ENCODE measurements at regions not wholly inside any gene's neighbourhood (a gene's known extent, or its start where the extent isn't known, plus 50 kb on each side); places are given as distances from the start of the nearest gene placed in this dataset.
"Not testable (repeated sequence)": the region's sequence is repeated elsewhere in the genome, so short reads cannot be mapped to it uniquely, and the experiment has no call there.

DNA sequence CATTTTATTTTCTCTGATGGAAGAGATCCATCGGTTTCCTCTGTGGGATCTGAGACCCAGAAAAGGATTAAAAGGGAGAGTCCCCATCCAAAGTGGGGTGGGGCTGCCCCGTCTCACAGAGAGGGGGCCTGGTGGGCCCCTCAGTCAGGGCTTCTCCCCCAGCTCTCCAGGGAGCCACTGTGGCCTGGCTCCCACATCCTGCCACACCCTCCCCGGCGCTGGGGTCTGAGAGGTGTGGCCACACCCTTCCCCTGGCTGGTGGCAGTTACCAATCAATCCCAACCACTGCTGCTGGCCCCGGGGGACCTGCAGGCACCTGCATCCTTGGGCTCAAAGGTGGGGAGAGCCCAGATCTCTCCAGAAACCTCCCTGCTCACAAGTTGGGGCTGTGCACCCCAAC lies 161.8 kb upstream of the IQSEC1 start:
- TF ChIP-seq, protein P1, sequence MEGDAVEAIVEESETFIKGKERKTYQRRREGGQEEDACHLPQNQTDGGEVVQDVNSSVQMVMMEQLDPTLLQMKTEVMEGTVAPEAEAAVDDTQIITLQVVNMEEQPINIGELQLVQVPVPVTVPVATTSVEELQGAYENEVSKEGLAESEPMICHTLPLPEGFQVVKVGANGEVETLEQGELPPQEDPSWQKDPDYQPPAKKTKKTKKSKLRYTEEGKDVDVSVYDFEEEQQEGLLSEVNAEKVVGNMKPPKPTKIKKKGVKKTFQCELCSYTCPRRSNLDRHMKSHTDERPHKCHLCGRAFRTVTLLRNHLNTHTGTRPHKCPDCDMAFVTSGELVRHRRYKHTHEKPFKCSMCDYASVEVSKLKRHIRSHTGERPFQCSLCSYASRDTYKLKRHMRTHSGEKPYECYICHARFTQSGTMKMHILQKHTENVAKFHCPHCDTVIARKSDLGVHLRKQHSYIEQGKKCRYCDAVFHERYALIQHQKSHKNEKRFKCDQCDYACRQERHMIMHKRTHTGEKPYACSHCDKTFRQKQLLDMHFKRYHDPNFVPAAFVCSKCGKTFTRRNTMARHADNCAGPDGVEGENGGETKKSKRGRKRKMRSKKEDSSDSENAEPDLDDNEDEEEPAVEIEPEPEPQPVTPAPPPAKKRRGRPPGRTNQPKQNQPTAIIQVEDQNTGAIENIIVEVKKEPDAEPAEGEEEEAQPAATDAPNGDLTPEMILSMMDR (IDR thresholded peaks at IDR 0.05; ENCODE audit: insufficient read depth, low read length), result no peak

DNA sequence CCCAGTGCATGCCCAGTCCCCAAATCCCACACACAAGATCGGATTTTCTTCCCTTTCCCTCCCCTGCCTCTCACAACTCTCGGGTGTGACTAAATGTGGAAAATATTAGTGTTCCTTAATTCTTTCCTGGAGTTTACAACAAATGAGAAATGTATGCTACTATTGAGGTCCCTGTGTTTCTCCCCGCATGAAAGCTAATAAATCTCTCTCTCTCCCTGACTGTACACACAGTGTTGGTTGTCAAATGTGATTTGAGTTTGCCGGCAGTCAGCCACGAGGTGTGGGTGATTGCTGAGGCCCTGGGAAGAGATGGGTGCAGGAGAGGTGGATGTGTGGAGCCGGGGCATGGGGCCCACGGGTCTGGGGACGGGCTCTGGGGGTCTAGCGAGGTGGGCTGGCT lies 161.4 kb upstream of the IQSEC1 start:
- H3K4me3 ChIP-seq (ENCODE audit: low read depth, low read length), result no peak overlapping the region
- DNase-seq (ENCODE audit: low read depth), result no peak
- TF ChIP-seq, protein P1 (IDR thresholded peaks at IDR 0.05; ENCODE audit: insufficient read depth, low read length), result no peak

More for the DNA sequence above, 161.8 kb upstream of the IQSEC1 start:
- no peak for DNase-seq (ENCODE audit: low read depth)
- H3K4me3 ChIP-seq (ENCODE audit: low read depth, low read length), result no peak overlapping the region

DNA sequence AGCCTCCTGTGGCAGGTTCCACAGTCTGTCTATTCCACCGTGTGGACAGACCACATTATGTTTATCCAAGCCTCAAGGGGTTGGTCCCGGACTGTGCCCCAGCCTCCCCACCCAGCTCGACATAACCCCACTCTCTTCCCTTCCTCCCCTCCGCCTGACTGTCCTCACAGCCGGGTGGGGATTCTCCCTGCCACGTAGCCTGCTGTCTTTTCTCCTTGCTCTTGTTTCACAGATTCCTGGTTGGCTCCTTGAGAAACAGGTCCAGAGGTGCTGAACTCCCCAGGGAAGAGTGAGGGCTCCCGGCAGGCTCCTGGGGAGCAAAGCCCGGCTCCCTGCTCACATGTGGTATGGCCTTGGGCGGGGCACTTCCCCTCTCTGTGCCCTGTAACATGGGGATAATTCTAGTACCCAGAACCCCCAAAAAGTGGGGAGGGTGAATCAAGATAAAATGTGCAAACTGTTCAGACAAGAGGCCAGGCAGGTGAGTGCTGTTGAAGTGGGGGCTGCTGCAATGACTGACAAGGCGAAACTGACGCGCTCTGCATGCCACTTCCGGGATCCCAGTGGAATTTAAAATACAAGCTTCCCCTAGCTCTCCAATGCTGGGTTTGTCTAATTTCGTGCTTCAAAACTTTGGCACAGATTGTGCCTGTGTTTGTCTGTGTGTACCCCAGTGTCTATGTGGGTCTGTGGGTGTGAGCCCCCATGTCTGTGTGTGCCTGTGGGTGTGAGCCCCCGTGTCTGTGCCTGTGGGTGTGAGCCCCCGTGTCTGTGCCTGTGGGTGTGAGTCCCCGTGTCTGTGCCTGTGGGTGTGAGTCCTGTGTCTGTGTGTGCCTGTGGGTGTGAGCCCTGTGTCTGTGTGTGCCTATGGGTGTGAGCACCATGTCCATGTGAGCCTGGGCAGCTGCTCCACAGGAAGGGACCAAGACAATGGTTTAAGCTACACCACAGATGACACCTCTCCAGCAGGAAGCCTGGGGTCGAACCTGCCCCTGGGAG lies 160.6 kb upstream of the IQSEC1 start:
- no peak for DNase-seq (ENCODE audit: low read depth)
- TF ChIP-seq, protein P1 (IDR thresholded peaks at IDR 0.05; ENCODE audit: insufficient read depth, low read length), result no peak

DNA sequence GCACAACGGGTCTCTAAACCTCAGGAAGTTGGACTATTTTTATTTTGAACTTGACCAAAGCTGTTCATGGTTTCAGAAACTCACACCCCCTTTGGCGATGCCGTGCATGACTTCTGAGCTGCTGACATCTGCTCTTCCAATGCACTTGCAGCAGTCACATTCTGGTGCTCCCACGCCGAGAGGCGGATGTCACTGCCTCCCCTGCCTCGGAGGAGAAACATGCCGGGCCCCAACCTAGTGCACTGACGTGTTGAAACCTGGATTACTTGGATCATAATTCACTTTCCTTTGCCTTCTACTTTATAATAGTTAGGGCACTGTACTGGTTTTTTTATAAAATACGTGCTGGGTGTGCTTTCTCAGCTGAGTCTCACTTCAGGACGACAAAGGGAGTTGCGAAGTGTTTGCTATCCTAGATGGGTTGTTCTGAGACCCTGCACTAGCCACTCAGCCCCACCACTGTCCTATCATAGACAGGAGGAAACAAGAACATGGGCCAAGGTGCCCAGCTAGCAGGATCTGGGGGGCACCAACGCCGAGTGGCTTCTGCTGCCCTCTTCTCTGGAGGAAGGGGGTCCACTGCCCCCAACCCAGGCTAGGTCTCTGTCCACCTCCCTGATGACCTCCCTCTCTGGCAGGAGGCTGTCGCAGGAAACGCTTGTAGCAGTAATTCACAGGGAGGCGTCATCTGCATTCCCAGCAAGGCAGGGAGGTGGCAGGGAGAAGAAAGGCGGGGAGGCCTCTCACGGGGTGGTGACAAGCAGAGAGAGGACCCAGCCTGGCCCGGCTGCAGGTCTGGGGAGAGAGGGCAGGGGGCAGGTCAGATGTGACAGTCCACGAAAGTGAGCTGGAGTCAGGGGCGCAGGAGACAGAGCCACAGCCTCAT lies 158.8 kb upstream of the IQSEC1 start:
- TF ChIP-seq, protein P1 (IDR thresholded peaks at IDR 0.05; ENCODE audit: insufficient read depth, low read length), result no peak
- DNase-seq (ENCODE audit: low read depth), result no peak
- no peak overlapping the region for H3K4me3 ChIP-seq (ENCODE audit: low read depth, low read length)

More for the DNA sequence above, 160.6 kb upstream of the IQSEC1 start:
- no peak overlapping the region for H3K4me3 ChIP-seq (ENCODE audit: low read depth, low read length)

DNA sequence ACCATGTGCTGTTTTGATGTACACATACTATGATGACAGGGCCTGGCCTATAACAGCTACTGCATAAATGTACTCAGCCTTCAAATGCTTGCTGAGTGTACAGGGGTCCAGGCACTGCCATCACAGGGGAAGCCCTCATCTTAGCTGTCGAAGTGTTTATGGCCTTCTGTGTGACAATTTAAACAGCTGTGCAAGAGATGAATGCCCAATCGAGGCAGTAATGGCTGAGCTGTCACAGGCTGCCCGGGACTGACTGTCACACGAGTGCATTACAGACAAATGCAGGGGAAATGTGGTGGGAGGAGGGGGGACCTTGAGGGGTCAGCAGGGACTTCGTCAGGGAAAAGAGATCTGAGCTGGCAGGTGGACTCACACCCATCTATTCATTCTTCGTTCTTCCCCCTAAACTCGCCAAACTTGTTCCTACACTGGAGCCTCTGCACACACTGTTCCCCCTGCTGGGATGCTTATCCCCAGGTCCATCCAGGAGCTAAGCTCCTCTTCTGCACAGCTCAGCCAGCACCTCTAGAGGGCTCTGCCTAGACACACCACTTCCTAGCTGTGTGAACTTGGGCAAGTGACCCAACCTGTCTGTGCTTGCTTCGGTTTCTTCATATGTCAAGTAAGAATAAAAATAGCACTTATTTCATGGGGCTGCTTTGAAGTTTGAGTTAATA lies 156.2 kb upstream of the IQSEC1 start:
- DNase-seq (ENCODE audit: low read depth), result peak; percentile 12
- TF ChIP-seq, protein P1 (IDR thresholded peaks at IDR 0.05; ENCODE audit: insufficient read depth, low read length), result peak; percentile 40
- H3K4me3 ChIP-seq (ENCODE audit: low read depth, low read length), result no peak overlapping the region

DNA sequence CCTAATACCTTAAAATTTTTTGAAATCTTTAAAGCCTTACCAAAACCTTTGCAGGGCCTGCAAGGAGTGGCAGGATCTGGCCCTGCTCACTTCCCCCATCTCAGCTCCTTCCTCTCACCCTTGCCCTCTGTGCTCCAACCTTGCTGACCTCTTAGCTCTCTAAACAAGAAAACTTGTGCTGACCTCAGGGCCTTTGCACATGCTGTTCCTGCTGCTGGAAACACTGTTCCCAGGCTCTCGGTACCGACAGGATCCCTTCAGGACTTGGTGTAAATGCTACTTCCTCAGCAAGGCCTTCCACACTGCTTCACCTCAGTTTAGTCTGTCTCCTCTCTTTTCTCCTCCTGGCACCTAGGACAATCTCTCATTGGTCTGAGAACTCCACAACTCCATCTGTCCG lies 155.4 kb upstream of the IQSEC1 start:
- no peak overlapping the region for H3K4me3 ChIP-seq (ENCODE audit: low read depth, low read length)
- no peak for DNase-seq (ENCODE audit: low read depth)
- TF ChIP-seq, protein P1 (IDR thresholded peaks at IDR 0.05; ENCODE audit: insufficient read depth, low read length), result no peak

DNA sequence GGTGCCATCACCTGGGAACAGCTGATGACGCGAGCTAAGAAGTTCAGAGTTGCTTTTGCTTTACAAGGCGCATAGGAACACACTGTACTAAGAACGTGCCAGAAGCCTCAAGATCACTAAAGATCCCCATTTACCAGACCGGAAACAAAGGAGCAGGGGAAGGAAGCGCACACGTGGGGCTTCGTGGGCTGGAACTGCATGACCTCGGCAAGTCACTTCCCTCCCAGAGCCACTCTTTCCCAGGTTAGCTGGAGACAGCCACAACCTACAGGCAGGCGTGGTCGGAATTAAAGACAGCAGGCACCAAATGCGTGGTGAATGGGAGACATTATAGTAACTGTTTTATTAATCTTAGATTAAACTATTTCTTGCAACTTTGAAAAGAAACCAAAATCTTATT lies 154.9 kb upstream of the IQSEC1 start:
- DNase-seq (ENCODE audit: low read depth); H3K4me3 ChIP-seq (ENCODE audit: low read depth, low read length): not testable (repeated sequence)

Measured in fibroblast of the aortic adventitia (primary cell).